ENCODE measurements at regions not wholly inside any gene's neighbourhood (a gene's known extent, or its start where the extent isn't known, plus 50 kb on each side); places are given as distances from the start of the nearest gene placed in this dataset.

GRCh38 chr18:42255908-42256765 is 301.1 kb downstream of the PIK3C3 start:
- intact Hi-C loops (cut with DNase I): no loop called here
- DNase-seq (ENCODE audit: low spot score) (no peak), ATAC-seq (no peak)

- DNase-seq (ENCODE audit: low spot score): no peak
- intact Hi-C loops (cut with DNase I): no loop called here
- ATAC-seq: no peak
Measured at GRCh38 chr18:42258301-42258965, 303.4 kb downstream of the PIK3C3 start.

GRCh38 chr18:42261731-42262130 is 306.7 kb downstream of the PIK3C3 start:
- DNase-seq (ENCODE audit: low spot score): no peak
- intact Hi-C loops (cut with DNase I): no loop called here
- ATAC-seq: no peak

DNA sequence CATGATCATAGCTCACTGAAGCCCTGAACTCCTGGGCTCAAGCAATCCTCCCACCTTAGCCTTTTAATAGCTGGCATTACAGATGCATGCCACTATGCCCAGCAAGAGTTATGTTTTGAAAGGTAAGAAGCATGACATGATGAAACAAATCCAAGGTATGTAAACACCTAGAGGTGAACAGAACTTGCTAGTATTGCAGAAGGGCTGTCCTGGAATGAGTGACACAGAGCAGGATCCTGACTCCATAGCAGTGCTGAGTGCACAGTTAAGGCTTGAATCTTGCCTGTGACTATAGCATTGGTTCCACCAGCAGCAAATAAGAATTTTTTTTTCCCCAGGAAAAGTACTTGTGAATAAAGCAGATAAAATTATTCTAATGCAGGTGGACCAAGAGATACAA is 309.5 kb downstream of the PIK3C3 start:
- DNase-seq (ENCODE audit: low spot score) (no peak), ATAC-seq (no peak)
- intact Hi-C loops (cut with DNase I): no loop called here

GRCh38 chr18:42268186-42268725 is 313.2 kb downstream of the PIK3C3 start:
- no peak for ATAC-seq
- no peak for DNase-seq (ENCODE audit: low spot score)
- intact Hi-C loops (cut with DNase I): no loop called here

DNA sequence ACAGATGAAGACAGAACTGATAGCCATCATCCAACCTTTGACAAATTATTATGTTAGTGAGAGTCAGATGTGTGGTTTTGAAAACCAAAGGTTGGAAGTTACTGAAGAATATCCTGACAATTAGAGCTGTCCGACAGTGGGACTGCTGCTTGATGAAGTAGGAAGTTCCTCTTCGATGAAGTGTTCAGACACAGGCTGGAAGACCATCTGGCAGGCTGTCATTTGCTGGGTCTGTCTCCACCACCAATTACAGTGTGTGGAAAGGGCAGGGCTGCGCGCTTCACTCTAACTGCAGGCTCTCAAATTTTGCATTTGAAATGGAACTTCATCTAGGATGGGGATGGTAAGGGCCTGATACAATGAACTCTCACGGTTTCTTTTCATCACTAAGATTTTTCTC is 313.8 kb downstream of the PIK3C3 start:
- DNase-seq (ENCODE audit: low spot score) (no peak), ATAC-seq (no peak)
- intact Hi-C loops (cut with DNase I): no loop called here

DNA sequence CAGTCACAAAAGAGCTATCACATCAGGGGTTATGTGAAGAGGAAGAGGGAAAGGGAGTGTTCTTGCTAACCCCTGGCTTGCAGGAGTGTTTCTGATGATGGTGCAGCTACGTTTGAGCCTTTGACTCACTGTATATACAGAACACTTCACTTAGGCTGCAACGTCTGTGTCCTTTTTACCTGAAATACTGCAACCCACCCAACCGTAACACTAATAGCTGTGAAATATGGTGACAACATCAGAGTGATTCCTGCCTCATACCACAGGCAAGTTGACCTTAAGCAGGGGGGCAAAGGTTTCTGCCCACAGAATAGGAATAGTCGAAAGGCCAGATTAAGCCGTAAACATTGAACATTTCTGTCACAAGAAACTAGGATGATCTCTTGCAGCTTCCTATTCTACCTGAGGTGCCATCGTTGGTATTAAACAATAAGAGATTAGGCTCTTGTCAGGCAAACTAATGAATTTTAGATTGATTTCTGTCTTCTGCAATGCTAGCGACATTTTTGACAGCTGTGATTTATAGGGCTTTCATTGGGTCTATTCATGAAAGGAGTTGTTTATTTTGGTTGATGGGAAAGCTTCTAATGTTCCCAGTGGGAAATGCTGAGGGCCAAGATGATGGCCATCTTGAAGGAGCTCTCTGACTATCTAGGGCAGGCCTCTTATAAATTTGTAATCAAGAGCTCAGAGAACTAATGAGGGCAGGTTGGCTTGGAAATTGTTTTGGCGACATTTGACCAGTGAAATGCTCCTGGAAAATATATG is 316.8 kb downstream of the PIK3C3 start:
- ATAC-seq (no peak), DNase-seq (ENCODE audit: low spot score) (no peak)
- intact Hi-C loops (cut with DNase I): no loop called here

GRCh38 chr18:42274488-42275137 is 319.6 kb downstream of the PIK3C3 start:
- ATAC-seq (no peak), DNase-seq (ENCODE audit: low spot score) (no peak)
- intact Hi-C loops (cut with DNase I): no loop called here

DNA sequence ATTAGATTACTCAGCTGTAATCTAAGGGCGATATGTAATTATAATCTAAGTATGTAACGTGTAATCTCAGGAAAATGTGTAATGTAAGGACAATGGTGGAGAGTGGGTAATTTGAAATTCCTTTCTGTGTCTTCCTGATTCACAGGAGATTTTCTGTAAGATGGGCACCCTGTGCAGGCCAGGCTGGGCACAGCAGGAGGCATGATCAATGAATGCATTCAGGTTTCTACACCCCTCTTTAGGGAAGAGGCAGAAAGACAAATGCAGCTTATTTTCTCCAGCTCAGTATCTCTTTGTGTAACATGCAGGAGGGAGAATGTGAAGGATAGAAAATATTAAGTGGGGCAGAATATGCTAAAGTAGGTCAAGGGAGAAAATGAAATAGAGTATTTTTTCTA is 320.1 kb downstream of the PIK3C3 start:
- DNase-seq (ENCODE audit: low spot score): no peak
- ATAC-seq: no peak
- intact Hi-C loops (cut with DNase I): no loop called here

GRCh38 chr18:42275949-42276730 is 321.1 kb downstream of the PIK3C3 start:
- intact Hi-C loops (cut with DNase I): no loop called here
- ATAC-seq (no peak), DNase-seq (ENCODE audit: low spot score) (no peak)

DNA sequence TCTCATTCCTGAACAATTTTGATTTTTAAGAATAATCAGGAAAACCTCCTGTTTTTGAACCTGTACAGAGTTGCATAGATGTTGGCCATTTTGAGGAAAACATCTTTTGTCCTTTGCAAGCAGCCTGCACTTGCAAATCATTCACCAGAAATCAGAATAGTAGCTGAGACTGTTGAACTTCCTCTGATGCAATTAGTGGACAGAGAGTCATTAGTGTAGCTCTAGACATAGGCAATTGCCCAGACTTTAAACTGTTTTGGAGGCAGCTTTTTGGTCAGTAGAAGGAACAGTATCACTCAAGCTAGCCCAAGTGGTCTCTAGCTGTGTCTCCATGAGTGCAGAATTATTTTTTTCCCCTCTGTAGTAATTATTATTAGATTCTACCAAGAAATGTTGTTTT is 326.1 kb downstream of the PIK3C3 start:
- intact Hi-C loops (cut with DNase I): no loop called here
- DNase-seq (ENCODE audit: low spot score) (no peak), ATAC-seq (no peak)

- no peak for ATAC-seq
- intact Hi-C loops (cut with DNase I): no loop called here
- DNase-seq (ENCODE audit: low spot score): no peak
Measured at GRCh38 chr18:42281851-42282250, 326.8 kb downstream of the PIK3C3 start.

GRCh38 chr18:42287047-42287446 is 332.0 kb downstream of the PIK3C3 start:
- no peak for ATAC-seq
- DNase-seq (ENCODE audit: low spot score): no peak
- intact Hi-C loops (cut with DNase I): no loop called here

GRCh38 chr18:42288129-42288528 is 333.1 kb downstream of the PIK3C3 start:
- intact Hi-C loops (cut with DNase I): no loop called here
- ATAC-seq (no peak), DNase-seq (ENCODE audit: low spot score) (no peak)

GRCh38 chr18:42289526-42289925 is 334.5 kb downstream of the PIK3C3 start:
- intact Hi-C loops (cut with DNase I): no loop called here
- DNase-seq (ENCODE audit: low spot score): no peak
- no peak for ATAC-seq

- DNase-seq (ENCODE audit: low spot score) (no peak), ATAC-seq (no peak)
- intact Hi-C loops (cut with DNase I): no loop called here
Measured at GRCh38 chr18:42290318-42291307, 335.6 kb downstream of the PIK3C3 start.

- no peak for ATAC-seq
- intact Hi-C loops (cut with DNase I): no loop called here
- no peak for DNase-seq (ENCODE audit: low spot score)
Measured at GRCh38 chr18:42292654-42293053, 337.6 kb downstream of the PIK3C3 start.

All from sciatic nerve (tissue), 2 donors.